Thyroid gland (tissue), 4 donors: ENCODE measurements at regions not wholly inside any gene's neighbourhood (a gene's known extent, or its start where the extent isn't known, plus 50 kb on each side); places are given as distances from the start of the nearest gene placed in this dataset.

ENCODE experiments used
- POLR2A ChIP-seq, 2 donors: fragments of 450-650 bp; IDR thresholded peaks; one replicate each; pipeline ENCODE4 v1.6.1; 2017; ENCODE audit warnings: antibody characterized with exemption in 2 of 2, mild to moderate bottlenecking in 2 of 2, moderate library complexity in 1 of 2
- TF ChIP-seq, protein P1 (sequence below), 6 experiments: fragments of 200-600 bp in 3 of 6; fragments of 450-650 bp in 3 of 6; sonication (generic) in 3 of 6; IDR thresholded peaks; one replicate each; pipeline ENCODE4 v1.5.1; 2016 to 2019; ENCODE audit warnings: antibody characterized with exemption in 6 of 6, mild to moderate bottlenecking in 2 of 6, inconsistent platforms in 1 of 6, moderate library complexity in 1 of 6

DNA sequence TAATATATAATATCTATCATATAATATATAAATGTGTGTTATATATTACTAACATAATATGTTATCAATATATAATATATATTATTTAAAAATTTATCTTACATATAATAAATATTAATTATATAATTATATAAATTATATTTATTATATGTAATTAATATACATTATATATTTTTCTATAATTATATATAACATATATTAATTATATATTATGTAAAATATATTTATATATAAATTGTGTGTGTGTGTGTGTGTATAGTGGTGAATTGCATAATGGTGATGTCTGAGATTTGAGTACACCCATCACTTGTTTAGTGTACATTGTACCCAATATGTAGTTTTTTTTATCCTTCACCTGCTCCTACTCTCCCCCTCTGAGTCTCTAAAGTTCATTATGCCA is 205.9 kb upstream of the KCNG1 start:
- TF ChIP-seq, protein P1, sequence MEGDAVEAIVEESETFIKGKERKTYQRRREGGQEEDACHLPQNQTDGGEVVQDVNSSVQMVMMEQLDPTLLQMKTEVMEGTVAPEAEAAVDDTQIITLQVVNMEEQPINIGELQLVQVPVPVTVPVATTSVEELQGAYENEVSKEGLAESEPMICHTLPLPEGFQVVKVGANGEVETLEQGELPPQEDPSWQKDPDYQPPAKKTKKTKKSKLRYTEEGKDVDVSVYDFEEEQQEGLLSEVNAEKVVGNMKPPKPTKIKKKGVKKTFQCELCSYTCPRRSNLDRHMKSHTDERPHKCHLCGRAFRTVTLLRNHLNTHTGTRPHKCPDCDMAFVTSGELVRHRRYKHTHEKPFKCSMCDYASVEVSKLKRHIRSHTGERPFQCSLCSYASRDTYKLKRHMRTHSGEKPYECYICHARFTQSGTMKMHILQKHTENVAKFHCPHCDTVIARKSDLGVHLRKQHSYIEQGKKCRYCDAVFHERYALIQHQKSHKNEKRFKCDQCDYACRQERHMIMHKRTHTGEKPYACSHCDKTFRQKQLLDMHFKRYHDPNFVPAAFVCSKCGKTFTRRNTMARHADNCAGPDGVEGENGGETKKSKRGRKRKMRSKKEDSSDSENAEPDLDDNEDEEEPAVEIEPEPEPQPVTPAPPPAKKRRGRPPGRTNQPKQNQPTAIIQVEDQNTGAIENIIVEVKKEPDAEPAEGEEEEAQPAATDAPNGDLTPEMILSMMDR (IDR thresholded peaks at IDR 0.05), result no peak
- TF ChIP-seq POLR2A (IDR thresholded peaks at IDR 0.05), result no peak
